ENCODE measurements at regions not wholly inside any gene's neighbourhood (a gene's known extent, or its start where the extent isn't known, plus 50 kb on each side); places are given as distances from the start of the nearest gene placed in this dataset.

DNA sequence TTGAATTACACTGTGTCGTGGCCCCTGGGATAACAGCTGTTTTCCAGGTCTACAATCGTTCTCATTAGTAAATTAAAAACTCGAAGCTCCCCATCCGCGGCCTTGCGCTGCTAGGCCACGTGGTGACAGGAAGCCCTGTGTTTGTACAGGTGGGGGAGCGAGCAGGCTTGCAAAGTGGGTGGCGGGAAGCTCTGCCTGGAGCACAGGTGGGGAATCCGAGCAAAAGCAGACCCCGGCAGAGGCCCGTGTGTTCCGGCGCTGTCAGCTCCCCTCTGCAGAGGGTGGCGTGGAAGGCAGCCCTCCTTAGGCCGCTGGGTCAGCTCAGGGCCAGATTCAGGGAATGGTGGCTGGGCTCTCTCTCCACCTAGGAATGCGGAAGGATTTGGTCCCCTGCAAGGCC, 59.5 kb upstream of the ERCC6L2 start:
- peak; percentile 70 for ATAC-seq
- Mint-ChIP-seq H3K27me3 (ENCODE audit: low read depth) (no peaks in the 10 kb centered on the region), H3K4me3 (no peak overlapping the region), H3K27ac (no peak overlapping the region), H3K4me1 (peaks cover 34% of the 10 kb centered on the region), H3K9me3 (no peaks in the 10 kb centered on the region), H3K36me3 (no peaks in the 10 kb centered on the region)
- ChIA-PET POLR2A (no interaction called here), CTCF (interaction anchor here (1.2 kb wide), 2 partner anchors 80 to 403 kb away, joined by 3 to 6 read pairs; no protein-coding TSS in a partner anchor)
- DNase-seq (ENCODE audit: low spot score) = peak; percentile 31
- no peak for TF ChIP-seq TEAD4 (CRISPR knock-in tag; IDR thresholded peaks at IDR 0.05)
- no peak for TF ChIP-seq EMX1 (CRISPR knock-in tag; IDR thresholded peaks at IDR 0.05)
- no peak for TF ChIP-seq ZBTB21 (CRISPR knock-in tag; IDR thresholded peaks at IDR 0.05; ENCODE audit: borderline replicate concordance)
- TF ChIP-seq, protein P1, sequence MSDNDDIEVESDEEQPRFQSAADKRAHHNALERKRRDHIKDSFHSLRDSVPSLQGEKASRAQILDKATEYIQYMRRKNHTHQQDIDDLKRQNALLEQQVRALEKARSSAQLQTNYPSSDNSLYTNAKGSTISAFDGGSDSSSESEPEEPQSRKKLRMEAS (CRISPR knock-in tag; IDR thresholded peaks at IDR 0.05) = peak; percentile 77; the same call in 1 of the 2 replicates
- TF ChIP-seq, protein P2, sequence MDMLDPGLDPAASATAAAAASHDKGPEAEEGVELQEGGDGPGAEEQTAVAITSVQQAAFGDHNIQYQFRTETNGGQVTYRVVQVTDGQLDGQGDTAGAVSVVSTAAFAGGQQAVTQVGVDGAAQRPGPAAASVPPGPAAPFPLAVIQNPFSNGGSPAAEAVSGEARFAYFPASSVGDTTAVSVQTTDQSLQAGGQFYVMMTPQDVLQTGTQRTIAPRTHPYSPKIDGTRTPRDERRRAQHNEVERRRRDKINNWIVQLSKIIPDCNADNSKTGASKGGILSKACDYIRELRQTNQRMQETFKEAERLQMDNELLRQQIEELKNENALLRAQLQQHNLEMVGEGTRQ (CRISPR knock-in tag; IDR thresholded peaks at IDR 0.05) = 0 out of 2 replicates have a peak, but pooled peaks have one; percentile 27
- no peak for TF ChIP-seq FOXP1 (CRISPR knock-in tag; IDR thresholded peaks at IDR 0.05; ENCODE audit: borderline replicate concordance)
- TF ChIP-seq SP1 (CRISPR knock-in tag; conservative IDR thresholded peaks at IDR 0.05) = no peak
- no peak for TF ChIP-seq SMAD4 (CRISPR knock-in tag; IDR thresholded peaks at IDR 0.05)
- TF ChIP-seq, protein P3, sequence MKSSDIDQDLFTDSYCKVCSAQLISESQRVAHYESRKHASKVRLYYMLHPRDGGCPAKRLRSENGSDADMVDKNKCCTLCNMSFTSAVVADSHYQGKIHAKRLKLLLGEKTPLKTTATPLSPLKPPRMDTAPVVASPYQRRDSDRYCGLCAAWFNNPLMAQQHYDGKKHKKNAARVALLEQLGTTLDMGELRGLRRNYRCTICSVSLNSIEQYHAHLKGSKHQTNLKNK (CRISPR knock-in tag; IDR thresholded peaks at IDR 0.05) = no peak
- no peak for TF ChIP-seq MXD4 (CRISPR knock-in tag; IDR thresholded peaks at IDR 0.05; ENCODE audit: borderline replicate concordance)
- no peak for TF ChIP-seq ESRRA (CRISPR knock-in tag; IDR thresholded peaks at IDR 0.05; ENCODE audit: borderline replicate concordance)
- TF ChIP-seq, protein P4, sequence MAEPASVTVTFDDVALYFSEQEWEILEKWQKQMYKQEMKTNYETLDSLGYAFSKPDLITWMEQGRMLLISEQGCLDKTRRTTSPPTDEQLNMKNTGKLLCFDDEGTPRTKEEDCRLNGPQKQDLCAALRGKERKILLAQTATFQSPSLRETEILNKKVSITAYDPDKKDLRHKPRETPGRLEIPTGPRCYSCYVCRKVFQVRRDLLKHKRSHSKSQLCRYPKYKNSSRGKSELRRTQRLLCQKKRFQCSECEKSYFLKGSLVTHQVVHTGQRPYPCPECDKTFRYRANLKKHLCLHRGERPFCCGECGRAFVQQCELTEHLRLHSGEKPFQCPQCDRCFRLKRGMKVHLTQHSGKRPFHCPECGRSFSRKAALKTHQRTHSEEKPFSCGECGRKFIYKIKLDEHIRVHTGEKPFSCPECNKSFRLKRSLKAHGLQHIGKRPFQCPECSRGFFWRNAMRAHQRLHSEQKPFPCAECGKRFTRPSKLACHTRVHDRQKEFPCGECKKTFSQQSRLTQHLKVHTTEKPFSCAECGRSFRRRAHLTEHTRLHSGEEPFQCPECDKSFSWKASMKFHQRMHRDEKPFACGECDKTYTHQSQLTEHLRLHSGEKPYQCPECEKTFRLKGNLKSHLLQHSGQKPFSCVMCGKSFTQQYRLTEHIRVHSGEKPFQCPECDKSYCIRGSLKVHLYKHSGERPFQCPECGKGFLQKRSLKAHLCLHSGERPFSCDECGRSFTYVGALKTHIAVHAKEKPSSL (CRISPR knock-in tag; conservative IDR thresholded peaks at IDR 0.05) = no peak
- TF ChIP-seq CREB1 (CRISPR knock-in tag; IDR thresholded peaks at IDR 0.05) = no peak

DNA sequence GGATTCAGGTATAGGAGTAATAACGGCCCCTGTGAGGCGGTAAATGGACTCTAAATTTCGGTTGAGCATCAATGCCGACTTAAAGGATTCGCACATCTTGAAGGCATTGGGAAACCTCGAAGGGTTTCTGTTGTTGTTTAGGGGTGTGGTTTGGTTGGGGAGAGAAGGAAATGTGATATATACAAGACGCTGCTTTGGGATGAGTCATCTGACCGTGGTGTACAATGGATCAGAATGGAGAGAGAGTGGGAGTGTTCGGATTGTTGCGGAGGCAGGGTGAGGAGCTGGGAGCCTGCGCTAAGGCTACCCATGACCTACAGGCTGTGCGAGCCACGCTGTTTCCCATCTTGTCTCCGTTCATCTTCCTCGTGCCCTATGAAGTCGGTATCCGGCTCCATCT, 60.4 kb upstream of the ERCC6L2 start:
- POLR2A ChIA-PET = no interaction called here
- Mint-ChIP-seq H3K4me1 (peaks cover 34% of the 10 kb centered on the region), H3K36me3 (no peaks in the 10 kb centered on the region), H3K4me3 (no peak overlapping the region), H3K27me3 (ENCODE audit: low read depth) (no peaks in the 10 kb centered on the region), H3K9me3 (no peaks in the 10 kb centered on the region), H3K27ac (no peak overlapping the region)
- DNase-seq (ENCODE audit: low spot score) (no peak), ATAC-seq (no peak)
- CTCF ChIA-PET = interaction anchor here (1.2 kb wide), 1 partner anchor 404 kb away, joined by 3 read pairs; no protein-coding TSS in a partner anchor
- TF ChIP-seq, protein P5, sequence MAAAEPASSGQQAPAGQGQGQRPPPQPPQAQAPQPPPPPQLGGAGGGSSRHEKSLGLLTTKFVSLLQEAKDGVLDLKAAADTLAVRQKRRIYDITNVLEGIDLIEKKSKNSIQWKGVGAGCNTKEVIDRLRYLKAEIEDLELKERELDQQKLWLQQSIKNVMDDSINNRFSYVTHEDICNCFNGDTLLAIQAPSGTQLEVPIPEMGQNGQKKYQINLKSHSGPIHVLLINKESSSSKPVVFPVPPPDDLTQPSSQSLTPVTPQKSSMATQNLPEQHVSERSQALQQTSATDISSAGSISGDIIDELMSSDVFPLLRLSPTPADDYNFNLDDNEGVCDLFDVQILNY (CRISPR knock-in tag; IDR thresholded peaks at IDR 0.05) = no peak
- TF ChIP-seq, protein P6, sequence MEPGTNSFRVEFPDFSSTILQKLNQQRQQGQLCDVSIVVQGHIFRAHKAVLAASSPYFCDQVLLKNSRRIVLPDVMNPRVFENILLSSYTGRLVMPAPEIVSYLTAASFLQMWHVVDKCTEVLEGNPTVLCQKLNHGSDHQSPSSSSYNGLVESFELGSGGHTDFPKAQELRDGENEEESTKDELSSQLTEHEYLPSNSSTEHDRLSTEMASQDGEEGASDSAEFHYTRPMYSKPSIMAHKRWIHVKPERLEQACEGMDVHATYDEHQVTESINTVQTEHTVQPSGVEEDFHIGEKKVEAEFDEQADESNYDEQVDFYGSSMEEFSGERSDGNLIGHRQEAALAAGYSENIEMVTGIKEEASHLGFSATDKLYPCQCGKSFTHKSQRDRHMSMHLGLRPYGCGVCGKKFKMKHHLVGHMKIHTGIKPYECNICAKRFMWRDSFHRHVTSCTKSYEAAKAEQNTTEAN (CRISPR knock-in tag; IDR thresholded peaks at IDR 0.05) = no peak
- TF ChIP-seq ZNF121 (CRISPR knock-in tag; IDR thresholded peaks at IDR 0.05) = no peak
- TF ChIP-seq, protein P7, sequence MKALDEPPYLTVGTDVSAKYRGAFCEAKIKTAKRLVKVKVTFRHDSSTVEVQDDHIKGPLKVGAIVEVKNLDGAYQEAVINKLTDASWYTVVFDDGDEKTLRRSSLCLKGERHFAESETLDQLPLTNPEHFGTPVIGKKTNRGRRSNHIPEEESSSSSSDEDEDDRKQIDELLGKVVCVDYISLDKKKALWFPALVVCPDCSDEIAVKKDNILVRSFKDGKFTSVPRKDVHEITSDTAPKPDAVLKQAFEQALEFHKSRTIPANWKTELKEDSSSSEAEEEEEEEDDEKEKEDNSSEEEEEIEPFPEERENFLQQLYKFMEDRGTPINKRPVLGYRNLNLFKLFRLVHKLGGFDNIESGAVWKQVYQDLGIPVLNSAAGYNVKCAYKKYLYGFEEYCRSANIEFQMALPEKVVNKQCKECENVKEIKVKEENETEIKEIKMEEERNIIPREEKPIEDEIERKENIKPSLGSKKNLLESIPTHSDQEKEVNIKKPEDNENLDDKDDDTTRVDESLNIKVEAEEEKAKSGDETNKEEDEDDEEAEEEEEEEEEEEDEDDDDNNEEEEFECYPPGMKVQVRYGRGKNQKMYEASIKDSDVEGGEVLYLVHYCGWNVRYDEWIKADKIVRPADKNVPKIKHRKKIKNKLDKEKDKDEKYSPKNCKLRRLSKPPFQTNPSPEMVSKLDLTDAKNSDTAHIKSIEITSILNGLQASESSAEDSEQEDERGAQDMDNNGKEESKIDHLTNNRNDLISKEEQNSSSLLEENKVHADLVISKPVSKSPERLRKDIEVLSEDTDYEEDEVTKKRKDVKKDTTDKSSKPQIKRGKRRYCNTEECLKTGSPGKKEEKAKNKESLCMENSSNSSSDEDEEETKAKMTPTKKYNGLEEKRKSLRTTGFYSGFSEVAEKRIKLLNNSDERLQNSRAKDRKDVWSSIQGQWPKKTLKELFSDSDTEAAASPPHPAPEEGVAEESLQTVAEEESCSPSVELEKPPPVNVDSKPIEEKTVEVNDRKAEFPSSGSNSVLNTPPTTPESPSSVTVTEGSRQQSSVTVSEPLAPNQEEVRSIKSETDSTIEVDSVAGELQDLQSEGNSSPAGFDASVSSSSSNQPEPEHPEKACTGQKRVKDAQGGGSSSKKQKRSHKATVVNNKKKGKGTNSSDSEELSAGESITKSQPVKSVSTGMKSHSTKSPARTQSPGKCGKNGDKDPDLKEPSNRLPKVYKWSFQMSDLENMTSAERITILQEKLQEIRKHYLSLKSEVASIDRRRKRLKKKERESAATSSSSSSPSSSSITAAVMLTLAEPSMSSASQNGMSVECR (CRISPR knock-in tag; IDR thresholded peaks at IDR 0.05; ENCODE audit: borderline replicate concordance) = no peak
- no peak for TF ChIP-seq RORB (CRISPR knock-in tag; IDR thresholded peaks at IDR 0.05)
- TF ChIP-seq JAZF1 (CRISPR knock-in tag; IDR thresholded peaks at IDR 0.05) = no peak
- TF ChIP-seq SOX15 (CRISPR knock-in tag; IDR thresholded peaks at IDR 0.05) = no peak
- TF ChIP-seq, protein P8, sequence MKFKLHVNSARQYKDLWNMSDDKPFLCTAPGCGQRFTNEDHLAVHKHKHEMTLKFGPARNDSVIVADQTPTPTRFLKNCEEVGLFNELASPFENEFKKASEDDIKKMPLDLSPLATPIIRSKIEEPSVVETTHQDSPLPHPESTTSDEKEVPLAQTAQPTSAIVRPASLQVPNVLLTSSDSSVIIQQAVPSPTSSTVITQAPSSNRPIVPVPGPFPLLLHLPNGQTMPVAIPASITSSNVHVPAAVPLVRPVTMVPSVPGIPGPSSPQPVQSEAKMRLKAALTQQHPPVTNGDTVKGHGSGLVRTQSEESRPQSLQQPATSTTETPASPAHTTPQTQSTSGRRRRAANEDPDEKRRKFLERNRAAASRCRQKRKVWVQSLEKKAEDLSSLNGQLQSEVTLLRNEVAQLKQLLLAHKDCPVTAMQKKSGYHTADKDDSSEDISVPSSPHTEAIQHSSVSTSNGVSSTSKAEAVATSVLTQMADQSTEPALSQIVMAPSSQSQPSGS (CRISPR knock-in tag; IDR thresholded peaks at IDR 0.05; ENCODE audit: borderline replicate concordance, low read depth) = no peak

Data from WTC11 (cell line).